NCI-H2227 (cell line): ENCODE measurements at regions not wholly inside any gene's neighbourhood (a gene's known extent, or its start where the extent isn't known, plus 50 kb on each side); places are given as distances from the start of the nearest gene placed in this dataset.

ENCODE experiments used
- DNase-seq: peaks from one replicate; lab custom pipeline; 2025; ENCODE audit not compliant: unreplicated experiment; lab: John Stamatoyannopoulos, UW

DNA sequence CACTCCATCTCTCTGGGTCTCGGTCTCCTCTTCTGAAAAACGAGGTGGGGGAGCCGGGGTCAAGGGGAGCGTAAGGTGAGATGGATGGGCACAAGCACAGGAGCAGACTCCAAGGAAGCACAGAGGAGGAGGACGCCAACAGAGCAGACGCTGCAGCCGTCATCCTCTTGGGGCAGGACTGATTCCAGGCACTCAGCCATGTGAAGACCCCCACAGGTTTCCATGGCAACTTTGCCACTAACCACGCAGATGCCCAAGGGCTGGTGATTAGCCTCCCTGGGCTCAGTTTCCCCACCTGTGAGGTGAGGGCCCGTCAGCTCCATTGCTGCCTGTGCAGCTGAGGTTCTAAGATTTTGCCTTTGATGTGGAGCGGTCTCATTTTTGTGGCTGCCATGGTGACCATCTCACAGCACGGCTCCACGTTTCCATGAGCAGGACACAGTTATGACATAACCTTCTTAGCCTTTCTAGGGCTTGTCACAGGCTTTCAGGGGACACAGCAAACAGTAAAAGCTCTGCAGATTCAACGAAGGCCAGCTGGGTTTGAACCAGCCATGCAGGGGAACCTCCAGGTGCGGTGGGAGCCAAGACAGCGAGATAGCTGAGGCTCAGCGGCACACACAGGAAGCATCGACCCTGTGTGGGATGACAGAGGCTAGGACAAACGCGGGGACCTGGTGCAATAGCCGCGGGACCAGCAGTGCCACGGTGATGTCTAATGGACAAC lies 170.3 kb downstream of the NUP210 start:
- no peak for DNase-seq

DNA sequence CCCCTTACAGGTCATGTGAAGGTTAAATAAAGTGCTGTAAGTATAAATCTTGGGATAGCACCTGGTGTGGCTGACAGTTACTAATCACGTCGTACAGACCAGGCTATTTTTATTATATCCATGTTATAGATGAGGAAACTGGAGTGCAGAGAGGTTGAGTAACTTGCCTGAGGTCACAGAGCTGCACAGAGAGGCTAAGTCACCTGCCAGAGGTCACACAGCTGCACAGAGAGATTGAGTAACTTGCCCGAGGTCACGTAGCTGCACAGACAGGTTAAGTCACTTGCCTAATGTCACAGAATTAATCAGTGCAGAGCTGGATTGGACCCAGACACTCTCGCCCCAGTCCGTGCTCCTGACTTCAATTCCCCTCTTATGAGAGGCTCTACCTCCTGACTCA lies 171.5 kb downstream of the NUP210 start:
- DNase-seq: no peak

DNA sequence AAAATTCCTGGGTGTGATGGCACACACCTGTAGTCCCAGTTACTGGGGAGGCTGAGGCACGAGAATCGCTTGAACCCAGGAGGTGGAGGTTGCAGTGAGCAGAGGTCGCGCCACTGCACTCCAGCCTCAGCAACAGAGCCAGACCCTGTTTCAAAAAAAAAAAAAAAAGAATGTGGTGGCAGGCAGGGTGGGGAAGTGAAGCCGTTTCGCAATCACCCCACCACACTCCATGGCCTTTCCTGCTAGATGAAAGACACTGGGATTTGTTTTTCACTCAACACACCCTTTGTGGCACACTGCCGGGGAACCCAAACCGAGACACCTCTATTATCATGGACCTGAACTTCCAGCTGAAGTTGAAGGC lies 172.4 kb upstream of the IQSEC1 start:
- no peak for DNase-seq

DNA sequence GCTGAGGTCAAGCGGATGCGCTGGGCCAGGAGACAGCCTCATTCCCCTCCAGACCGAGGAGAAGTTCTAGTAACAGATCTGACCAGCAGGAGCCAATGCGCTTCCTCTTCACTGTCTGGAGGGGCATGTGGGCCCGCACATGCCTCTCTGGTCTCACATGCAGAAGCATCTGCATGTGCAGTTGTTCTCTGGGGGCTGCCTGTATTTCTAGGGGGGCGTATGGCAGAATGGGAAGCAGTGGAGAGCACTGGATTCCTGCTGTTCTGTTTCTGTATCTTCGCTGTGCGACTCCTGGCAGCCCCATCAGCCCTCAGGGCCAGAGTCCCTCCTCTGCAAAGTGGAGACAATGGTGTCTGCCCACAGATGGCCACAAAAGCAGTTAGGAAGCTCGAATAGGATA lies 170.4 kb upstream of the IQSEC1 start:
- DNase-seq: no peak

DNA sequence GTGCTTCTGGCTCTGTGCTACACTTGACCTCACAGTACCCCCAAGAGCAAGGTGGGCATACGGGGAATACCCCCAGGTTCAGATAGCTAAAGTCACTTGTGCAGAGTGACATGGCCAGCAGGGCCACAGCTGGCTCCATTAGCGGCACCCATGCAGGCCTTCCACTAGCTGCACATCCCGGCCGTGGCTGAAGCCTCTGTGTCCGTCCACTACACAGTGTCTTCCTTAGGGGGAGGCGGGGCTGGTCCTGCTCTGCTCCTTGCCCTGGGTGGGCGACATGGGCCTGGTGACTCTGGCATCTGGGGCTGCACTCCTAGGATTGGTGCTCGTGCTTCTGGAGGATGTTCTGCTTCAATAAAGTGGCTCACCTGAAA lies 169.1 kb upstream of the IQSEC1 start:
- DNase-seq: no peak

DNA sequence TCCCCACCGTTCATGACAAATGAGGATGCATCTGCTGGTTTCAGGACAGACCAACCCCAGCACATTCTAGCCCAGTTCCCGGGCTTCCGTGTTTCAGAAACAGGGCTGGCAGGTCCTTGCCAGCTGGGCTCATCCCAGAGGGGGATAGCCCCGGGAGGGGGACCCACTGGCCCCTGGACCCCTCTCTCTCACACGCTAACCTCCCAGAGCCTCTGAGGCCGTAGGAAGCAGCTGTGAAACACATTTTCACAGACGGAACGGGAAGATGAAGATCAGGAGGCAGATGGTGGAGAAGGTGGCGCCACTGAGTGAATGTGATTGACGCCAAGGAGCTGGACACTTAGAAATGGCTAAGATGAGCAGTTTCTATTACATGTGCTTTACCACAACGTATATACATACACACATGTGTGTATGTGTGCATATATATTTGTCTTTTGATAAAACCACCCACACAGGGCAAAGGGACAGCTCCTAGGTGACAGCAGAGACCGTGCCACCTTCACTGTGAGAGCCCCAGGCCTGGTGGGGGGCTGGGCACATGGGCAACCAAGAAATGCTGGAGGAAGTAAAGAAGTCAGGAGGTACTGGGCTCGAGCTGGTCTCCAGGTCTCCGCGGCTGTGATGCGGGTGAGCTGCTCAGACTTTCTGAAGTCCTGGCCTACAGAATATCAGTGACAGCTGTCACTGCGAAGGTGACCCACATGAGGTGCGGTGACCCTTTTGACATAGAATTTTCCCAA lies 168.6 kb upstream of the IQSEC1 start:
- DNase-seq: no peak

DNA sequence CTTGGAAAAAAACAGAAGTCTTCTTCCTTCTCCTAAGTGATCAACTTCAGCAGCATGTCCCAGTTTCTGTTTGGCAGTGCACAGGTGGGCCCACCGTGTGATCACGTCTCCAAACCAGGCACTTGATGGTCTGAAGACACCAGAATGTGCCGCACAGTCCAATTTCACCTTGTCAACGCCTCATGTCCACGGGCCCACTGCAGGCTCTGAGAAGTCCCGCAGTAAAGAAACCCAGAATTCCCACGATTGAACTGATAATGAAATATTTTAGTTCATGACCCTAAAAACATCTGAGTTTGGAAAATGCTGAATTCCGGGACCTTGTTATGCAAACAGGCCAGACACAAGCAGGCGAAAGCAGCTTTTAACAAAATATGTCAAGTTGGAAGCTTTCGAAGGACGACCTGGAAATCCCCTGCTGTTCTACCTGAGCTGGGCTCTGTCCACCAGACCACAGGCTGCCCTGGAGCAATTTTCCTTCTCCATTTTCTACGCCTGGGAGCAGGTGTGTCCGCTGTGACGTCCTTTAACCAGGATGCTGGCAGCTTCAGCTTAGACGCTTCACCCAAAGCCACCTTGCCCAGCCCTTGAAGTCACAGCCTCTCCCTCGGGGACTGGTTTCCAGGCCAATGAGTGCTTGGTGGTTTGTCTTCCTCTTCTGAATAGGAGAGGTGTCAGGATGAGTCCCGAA lies 167.8 kb upstream of the IQSEC1 start:
- no peak for DNase-seq

DNA sequence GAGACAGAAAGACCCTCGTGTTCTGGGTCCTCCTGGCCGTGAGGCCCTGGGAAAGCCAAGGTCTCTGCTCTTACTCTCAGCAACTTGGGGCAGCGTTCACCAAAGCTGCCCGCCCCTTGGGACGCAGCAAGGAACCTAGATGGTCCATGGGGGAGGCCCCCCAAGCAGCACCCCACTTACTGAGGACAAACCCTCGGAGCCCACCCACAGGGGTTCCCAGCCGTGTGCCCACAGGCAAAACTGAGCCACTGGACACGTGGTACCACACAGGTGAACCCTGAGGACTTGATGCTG lies 166.2 kb upstream of the IQSEC1 start:
- DNase-seq: no peak

DNA sequence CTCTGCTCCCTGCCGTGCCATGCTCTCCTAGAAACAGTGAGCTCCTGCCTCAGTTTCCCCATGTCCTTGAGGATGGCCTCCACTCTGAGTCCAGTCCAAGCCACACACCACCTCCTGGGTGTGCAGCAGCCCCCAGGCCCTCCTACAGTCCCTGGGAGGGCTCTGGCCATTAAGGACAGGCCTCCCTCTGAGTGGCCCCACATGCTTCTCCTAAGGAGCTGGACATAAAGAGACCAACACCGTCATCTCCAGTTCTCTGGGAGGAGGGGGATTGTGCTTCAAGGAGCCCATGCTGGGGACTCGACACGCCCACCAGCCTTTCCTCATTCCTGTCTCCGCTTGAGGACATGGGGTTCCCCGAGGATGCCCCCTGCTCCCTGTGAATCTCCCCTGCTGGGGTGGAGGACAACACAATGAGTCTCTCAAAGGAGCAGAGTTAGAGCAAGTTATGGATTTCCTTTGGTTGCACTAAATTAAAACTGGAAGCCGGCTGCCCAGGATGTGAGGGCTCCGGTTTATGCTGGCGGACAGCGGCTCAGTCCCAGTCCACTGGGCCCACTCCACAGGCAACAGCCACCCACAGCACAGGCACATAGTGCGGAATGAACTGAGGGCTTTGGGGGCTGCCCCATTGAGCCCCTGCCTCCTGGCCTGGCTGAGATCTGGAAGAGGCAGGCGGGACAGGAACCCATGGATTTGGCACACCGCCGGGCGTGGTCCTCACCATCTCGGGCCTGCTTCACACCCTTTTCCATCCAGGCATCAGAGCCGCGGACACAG lies 165.6 kb upstream of the IQSEC1 start:
- no peak for DNase-seq

DNA sequence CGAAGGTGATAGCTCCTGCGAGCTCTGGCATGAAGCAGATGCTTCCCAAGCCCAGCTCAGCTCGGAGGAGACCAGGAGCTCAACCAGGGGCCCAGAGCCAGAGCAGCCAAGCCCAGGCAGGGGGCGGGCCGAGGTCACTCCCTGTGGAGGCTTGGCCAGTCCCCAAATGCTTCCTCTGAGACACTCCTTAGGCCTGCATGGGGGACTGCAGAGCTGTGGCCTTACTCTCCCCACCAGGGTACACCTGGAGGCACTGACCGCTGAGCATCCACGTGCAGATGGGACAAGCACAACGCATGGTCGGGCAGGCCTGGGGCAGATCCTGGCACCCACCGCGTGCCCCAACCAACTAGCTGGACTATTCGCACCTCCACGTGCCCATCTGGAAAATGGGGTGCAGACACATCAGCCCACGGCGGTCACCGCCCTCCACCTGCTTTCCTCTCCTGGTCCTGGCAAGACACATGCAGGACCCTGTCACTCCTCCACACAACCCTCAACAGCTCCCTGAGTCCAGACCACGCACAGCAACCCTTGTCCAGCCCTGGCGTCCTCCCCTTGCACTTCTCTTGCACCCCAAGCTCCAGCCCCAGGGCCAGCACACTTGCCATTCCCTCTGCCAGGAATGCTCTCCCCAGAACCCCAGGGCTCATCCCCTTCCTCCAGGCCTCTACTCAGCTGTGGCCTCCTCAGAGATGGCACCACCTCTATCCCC lies 164.7 kb upstream of the IQSEC1 start:
- DNase-seq: no peak

DNA sequence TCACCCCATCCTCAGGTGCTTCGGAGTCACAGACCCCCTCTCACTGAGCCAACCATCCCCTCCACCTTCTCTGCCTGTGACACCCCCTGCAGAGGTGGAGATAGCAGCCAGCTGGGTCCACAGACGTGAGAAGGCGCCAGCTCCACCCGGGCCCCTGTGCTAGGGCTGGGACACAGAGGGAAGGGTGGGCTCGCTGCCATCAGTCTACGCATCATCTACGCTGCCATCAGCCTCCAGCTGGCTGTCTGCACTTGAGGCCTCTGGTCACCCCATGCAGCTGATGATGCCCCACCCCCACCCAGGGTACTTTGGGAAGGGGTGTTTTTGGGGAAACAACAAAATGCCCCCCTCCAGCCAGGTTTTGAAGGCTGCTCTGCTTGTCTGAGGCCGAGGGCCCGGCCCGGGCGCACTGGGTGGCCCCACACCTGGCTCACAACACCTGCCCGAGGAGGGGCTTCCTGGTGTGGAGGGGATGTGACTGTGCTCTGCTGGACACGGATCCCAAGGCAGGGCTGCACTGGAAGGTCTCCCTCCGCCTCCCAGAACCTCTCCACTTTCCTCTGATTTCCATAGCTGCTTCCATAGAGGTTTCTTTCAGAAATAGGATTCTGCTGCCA lies 163.4 kb upstream of the IQSEC1 start:
- no peak for DNase-seq

DNA sequence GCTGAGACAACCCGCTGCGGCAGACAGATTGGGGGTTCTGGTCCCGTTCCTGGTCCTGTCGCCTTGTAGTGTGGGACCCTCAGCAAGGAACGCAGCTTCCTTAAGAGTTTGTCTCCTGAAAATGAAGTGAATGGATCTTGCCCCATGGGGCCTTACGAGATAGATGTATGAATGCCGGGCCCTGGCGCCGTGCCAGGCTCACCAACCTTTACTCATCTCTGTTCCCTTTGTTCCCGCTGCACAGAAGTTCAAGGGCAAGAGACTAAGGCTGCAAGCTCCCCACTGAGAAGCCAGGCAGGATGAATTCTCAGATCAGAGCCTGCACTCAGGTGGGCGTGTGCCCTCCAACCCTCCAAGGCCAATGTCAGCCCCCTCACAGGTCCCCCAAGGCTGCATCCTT lies 162.7 kb upstream of the IQSEC1 start:
- DNase-seq: peak; percentile 53

DNA sequence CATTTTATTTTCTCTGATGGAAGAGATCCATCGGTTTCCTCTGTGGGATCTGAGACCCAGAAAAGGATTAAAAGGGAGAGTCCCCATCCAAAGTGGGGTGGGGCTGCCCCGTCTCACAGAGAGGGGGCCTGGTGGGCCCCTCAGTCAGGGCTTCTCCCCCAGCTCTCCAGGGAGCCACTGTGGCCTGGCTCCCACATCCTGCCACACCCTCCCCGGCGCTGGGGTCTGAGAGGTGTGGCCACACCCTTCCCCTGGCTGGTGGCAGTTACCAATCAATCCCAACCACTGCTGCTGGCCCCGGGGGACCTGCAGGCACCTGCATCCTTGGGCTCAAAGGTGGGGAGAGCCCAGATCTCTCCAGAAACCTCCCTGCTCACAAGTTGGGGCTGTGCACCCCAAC lies 161.8 kb upstream of the IQSEC1 start:
- no peak for DNase-seq

DNA sequence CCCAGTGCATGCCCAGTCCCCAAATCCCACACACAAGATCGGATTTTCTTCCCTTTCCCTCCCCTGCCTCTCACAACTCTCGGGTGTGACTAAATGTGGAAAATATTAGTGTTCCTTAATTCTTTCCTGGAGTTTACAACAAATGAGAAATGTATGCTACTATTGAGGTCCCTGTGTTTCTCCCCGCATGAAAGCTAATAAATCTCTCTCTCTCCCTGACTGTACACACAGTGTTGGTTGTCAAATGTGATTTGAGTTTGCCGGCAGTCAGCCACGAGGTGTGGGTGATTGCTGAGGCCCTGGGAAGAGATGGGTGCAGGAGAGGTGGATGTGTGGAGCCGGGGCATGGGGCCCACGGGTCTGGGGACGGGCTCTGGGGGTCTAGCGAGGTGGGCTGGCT lies 161.4 kb upstream of the IQSEC1 start:
- DNase-seq: no peak

DNA sequence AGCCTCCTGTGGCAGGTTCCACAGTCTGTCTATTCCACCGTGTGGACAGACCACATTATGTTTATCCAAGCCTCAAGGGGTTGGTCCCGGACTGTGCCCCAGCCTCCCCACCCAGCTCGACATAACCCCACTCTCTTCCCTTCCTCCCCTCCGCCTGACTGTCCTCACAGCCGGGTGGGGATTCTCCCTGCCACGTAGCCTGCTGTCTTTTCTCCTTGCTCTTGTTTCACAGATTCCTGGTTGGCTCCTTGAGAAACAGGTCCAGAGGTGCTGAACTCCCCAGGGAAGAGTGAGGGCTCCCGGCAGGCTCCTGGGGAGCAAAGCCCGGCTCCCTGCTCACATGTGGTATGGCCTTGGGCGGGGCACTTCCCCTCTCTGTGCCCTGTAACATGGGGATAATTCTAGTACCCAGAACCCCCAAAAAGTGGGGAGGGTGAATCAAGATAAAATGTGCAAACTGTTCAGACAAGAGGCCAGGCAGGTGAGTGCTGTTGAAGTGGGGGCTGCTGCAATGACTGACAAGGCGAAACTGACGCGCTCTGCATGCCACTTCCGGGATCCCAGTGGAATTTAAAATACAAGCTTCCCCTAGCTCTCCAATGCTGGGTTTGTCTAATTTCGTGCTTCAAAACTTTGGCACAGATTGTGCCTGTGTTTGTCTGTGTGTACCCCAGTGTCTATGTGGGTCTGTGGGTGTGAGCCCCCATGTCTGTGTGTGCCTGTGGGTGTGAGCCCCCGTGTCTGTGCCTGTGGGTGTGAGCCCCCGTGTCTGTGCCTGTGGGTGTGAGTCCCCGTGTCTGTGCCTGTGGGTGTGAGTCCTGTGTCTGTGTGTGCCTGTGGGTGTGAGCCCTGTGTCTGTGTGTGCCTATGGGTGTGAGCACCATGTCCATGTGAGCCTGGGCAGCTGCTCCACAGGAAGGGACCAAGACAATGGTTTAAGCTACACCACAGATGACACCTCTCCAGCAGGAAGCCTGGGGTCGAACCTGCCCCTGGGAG lies 160.6 kb upstream of the IQSEC1 start:
- no peak for DNase-seq

DNA sequence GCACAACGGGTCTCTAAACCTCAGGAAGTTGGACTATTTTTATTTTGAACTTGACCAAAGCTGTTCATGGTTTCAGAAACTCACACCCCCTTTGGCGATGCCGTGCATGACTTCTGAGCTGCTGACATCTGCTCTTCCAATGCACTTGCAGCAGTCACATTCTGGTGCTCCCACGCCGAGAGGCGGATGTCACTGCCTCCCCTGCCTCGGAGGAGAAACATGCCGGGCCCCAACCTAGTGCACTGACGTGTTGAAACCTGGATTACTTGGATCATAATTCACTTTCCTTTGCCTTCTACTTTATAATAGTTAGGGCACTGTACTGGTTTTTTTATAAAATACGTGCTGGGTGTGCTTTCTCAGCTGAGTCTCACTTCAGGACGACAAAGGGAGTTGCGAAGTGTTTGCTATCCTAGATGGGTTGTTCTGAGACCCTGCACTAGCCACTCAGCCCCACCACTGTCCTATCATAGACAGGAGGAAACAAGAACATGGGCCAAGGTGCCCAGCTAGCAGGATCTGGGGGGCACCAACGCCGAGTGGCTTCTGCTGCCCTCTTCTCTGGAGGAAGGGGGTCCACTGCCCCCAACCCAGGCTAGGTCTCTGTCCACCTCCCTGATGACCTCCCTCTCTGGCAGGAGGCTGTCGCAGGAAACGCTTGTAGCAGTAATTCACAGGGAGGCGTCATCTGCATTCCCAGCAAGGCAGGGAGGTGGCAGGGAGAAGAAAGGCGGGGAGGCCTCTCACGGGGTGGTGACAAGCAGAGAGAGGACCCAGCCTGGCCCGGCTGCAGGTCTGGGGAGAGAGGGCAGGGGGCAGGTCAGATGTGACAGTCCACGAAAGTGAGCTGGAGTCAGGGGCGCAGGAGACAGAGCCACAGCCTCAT lies 158.8 kb upstream of the IQSEC1 start:
- no peak for DNase-seq

DNA sequence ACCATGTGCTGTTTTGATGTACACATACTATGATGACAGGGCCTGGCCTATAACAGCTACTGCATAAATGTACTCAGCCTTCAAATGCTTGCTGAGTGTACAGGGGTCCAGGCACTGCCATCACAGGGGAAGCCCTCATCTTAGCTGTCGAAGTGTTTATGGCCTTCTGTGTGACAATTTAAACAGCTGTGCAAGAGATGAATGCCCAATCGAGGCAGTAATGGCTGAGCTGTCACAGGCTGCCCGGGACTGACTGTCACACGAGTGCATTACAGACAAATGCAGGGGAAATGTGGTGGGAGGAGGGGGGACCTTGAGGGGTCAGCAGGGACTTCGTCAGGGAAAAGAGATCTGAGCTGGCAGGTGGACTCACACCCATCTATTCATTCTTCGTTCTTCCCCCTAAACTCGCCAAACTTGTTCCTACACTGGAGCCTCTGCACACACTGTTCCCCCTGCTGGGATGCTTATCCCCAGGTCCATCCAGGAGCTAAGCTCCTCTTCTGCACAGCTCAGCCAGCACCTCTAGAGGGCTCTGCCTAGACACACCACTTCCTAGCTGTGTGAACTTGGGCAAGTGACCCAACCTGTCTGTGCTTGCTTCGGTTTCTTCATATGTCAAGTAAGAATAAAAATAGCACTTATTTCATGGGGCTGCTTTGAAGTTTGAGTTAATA lies 156.2 kb upstream of the IQSEC1 start:
- no peak for DNase-seq

DNA sequence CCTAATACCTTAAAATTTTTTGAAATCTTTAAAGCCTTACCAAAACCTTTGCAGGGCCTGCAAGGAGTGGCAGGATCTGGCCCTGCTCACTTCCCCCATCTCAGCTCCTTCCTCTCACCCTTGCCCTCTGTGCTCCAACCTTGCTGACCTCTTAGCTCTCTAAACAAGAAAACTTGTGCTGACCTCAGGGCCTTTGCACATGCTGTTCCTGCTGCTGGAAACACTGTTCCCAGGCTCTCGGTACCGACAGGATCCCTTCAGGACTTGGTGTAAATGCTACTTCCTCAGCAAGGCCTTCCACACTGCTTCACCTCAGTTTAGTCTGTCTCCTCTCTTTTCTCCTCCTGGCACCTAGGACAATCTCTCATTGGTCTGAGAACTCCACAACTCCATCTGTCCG lies 155.4 kb upstream of the IQSEC1 start:
- DNase-seq: no peak
